Lower leg skin (tissue), 4 donors: ENCODE measurements at regions not wholly inside any gene's neighbourhood (a gene's known extent, or its start where the extent isn't known, plus 50 kb on each side); places are given as distances from the start of the nearest gene placed in this dataset.

Experiments
- DNase-seq, 2 donors: peaks; one replicate each; pipeline ENCODE4 v3.0.0-alpha.2; 2019; ENCODE audit warnings: low spot score in 2 of 2
- H3K4me3 ChIP-seq: fragments of 200-600 bp; sonication (generic); 2 replicates; pipeline ENCODE4 v1.5.1; 2017; ENCODE audit warnings: mild to moderate bottlenecking, low read depth; ENCODE audit not compliant: poor library complexity, severe bottlenecking
- CTCF ChIP-seq, 3 donors: fragments of 450-650 bp; IDR thresholded peaks; one replicate each; pipeline ENCODE4 v1.5.1; 2016; ENCODE audit warnings: antibody characterized with exemption in 3 of 3, mild to moderate bottlenecking in 3 of 3, moderate library complexity in 2 of 3
- POLR2A ChIP-seq, 2 donors: fragments of 450-650 bp; IDR thresholded peaks; one replicate each; pipeline ENCODE4 v1.6.1; 2016 to 2017; ENCODE audit warnings: antibody characterized with exemption in 2 of 2, mild to moderate bottlenecking in 1 of 2, moderate library complexity in 1 of 2
- WGBS, 2 donors: methylation state at CpG; one replicate each; pipeline ENCODE4 v1.1.5; 2018; 5-methylcytosine and 5-hydroxymethylcytosine counted together
- intact Hi-C: fragments of 100-400 bp; cut with DNase I; formaldehyde crosslinking; loops from one replicate; pipeline ENCODE4 v1.15.0; 2023; ENCODE audit warnings: low total_unique reads

GRCh38 chr2:15749460-15750432 is 158.1 kb downstream of the DDX1 start:
- no peak overlapping the region for H3K4me3 ChIP-seq
- DNase-seq: peak in 1 of 2 donors; percentile 70
- intact Hi-C loops: no loop called here
- WGBS, 2 donors: 62 to 71% methylated on average over 11 of the region's 11 CpGs
- no peak for TF ChIP-seq POLR2A (IDR thresholded peaks at IDR 0.05)
- TF ChIP-seq CTCF (IDR thresholded peaks at IDR 0.05): no peak

DNA sequence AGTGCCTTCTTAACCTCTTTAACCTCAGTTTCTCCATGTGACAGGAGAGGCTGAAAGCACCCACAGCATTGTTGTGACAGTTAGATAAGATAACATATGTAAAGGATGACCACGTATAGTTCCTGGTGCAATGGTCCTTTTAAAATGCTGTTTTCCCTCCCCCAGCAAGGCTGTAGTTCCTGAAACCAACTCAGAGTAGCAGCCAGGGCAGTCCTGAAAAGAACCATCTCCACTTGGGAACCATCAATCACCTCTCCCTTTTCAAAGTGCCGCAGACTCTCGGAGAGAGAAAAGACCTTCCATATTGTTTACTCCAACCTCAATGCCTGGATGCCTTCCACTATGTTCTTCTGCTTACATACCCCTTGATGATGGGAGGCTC is 158.8 kb downstream of the DDX1 start:
- 72 to 80% methylated on average over 3 of the region's 3 CpGs for WGBS, 2 donors
- H3K4me3 ChIP-seq: no peak overlapping the region
- TF ChIP-seq POLR2A (IDR thresholded peaks at IDR 0.05) (no peak), CTCF (IDR thresholded peaks at IDR 0.05) (no peak)
- intact Hi-C loops: no loop called here
- DNase-seq: no peak

DNA sequence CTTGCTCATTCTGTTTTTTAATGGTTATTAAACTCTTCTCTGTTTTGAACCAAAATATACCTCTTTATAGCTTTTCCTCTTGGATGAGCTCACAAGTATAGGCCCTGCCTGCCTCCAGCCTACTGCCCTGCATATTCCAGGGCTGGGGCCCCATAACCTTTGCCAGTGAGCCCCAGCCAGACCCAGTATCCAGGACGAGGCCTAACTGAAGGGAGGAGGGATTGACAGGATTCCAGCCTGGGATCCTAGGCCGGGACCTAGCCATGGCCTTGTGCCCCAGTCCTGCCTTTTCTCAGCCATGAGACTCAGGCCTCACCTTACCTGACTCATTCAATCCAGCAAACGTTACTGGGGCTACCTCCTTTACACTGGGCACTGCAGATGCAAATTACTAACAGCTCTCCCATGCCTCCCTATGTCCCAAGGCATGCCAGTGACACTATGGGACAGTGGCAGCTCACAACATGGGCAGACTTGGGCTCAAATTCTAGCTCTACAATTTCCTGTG is 159.2 kb downstream of the DDX1 start:
- peak in 1 of 2 donors; percentile 56 for DNase-seq
- TF ChIP-seq CTCF (IDR thresholded peaks at IDR 0.05) (no peak), POLR2A (IDR thresholded peaks at IDR 0.05) (no peak)

DNA sequence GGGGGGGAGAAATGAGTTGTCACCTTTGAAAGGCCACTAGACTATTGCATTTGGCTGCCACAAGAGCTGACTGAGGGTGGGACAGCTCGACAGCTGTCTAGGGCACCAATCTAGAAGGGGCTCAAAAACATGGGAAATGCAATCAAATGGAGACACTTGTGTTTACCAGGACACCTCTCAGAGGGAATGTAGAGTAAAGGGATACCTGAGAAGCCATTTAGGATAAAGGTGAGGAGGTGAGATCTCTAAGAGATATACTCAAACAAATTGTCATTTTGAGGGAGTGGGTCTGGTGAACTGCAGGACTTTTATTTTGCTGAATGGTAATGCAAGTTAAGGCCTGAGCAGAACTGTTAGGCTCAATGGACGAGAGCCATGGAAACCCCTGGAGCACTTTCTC is 159.8 kb downstream of the DDX1 start:
- intact Hi-C loops: no loop called here
- DNase-seq: no peak
- H3K4me3 ChIP-seq: no peak overlapping the region
- no peak for TF ChIP-seq POLR2A (IDR thresholded peaks at IDR 0.05)
- TF ChIP-seq CTCF (IDR thresholded peaks at IDR 0.05): no peak
- WGBS, 2 donors: 89% methylated on average over 2 of the region's 2 CpGs

More for the DNA sequence above, 159.2 kb downstream of the DDX1 start:
- intact Hi-C loops: no loop called here
- no peak overlapping the region for H3K4me3 ChIP-seq
- WGBS, 2 donors: 78 to 80% methylated on average over 3 of the region's 3 CpGs

GRCh38 chr2:15752552-15753232 is 161.0 kb downstream of the DDX1 start:
- intact Hi-C loops: no loop called here
- WGBS, 2 donors: 93 to 94% methylated on average over 2 of the region's 2 CpGs
- TF ChIP-seq CTCF (IDR thresholded peaks at IDR 0.05) (no peak), POLR2A (IDR thresholded peaks at IDR 0.05) (no peak)
- H3K4me3 ChIP-seq: no peak overlapping the region
- DNase-seq: no peak
